Upper lobe of left lung (tissue), 4 donors: ENCODE measurements at regions not wholly inside any gene's neighbourhood (a gene's known extent, or its start where the extent isn't known, plus 50 kb on each side); places are given as distances from the start of the nearest gene placed in this dataset.

Experiments
- EP300 ChIP-seq, 4 donors: sonication (generic); formaldehyde crosslinking; IDR thresholded peaks; one replicate each; pipeline ENCODE4 v1.5.1; 2017; ENCODE audit warnings: antibody characterized with exemption in 4 of 4, control low read depth in 2 of 4
- POLR2A ChIP-seq, 4 donors: fragments of 450-650 bp; IDR thresholded peaks; one replicate each; pipeline ENCODE4 v1.5.1; 2016 to 2017; ENCODE audit warnings: antibody characterized with exemption in 4 of 4, mild to moderate bottlenecking in 2 of 4
- TF ChIP-seq, protein P1 (sequence below), 6 experiments: fragments of 450-650 bp in 4 of 6; fragments of 200-600 bp in 2 of 6; sonication (generic) in 2 of 6; IDR thresholded peaks; one replicate each; pipeline ENCODE4 v1.5.1; 2016 to 2019; ENCODE audit warnings: antibody characterized with exemption in 6 of 6

DNA sequence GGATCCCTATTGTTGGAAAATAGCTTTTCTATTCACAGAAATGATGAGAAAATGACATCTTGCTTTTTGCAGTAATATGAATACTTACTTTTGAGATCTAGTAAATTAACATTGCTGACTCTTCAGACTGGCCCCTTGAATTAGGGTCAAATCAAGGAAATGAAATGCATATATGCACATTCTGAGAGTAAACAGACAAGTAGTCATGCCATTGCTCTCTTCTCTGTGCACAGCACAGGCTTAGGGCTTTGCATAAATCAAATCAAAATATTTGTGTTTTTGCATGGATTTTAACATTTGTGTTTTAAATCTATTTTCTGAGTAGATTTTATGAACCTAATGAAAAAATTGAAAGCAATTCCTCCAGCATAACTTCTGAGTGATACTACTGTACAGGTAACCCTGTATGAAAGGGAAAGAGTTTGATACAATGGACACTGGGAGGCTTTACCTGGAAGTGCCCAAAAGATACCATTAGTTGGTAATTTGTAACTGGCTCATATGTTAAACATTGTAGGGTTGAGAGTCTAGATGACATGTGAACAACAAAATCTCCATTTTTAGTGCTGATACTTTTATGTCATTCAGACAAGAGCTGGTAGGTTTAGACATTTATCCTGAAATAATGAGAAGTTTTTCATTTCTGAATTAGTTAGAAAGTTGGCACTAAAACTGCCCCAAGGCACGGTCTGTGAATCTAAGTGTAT is 280.2 kb upstream of the FBXO33 start:
- TF ChIP-seq, protein P1, sequence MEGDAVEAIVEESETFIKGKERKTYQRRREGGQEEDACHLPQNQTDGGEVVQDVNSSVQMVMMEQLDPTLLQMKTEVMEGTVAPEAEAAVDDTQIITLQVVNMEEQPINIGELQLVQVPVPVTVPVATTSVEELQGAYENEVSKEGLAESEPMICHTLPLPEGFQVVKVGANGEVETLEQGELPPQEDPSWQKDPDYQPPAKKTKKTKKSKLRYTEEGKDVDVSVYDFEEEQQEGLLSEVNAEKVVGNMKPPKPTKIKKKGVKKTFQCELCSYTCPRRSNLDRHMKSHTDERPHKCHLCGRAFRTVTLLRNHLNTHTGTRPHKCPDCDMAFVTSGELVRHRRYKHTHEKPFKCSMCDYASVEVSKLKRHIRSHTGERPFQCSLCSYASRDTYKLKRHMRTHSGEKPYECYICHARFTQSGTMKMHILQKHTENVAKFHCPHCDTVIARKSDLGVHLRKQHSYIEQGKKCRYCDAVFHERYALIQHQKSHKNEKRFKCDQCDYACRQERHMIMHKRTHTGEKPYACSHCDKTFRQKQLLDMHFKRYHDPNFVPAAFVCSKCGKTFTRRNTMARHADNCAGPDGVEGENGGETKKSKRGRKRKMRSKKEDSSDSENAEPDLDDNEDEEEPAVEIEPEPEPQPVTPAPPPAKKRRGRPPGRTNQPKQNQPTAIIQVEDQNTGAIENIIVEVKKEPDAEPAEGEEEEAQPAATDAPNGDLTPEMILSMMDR (IDR thresholded peaks at IDR 0.05), result no peak
- no peak for TF ChIP-seq EP300 (IDR thresholded peaks at IDR 0.05)
- no peak for TF ChIP-seq POLR2A (IDR thresholded peaks at IDR 0.05)
